GM19324 (cell line): ENCODE measurements at regions not wholly inside any gene's neighbourhood (a gene's known extent, or its start where the extent isn't known, plus 50 kb on each side); places are given as distances from the start of the nearest gene placed in this dataset.

Source experiments
- ATAC-seq: cut with Tn5 transposase; IDR thresholded peaks from one replicate; pipeline ENCODE4 v1.9.1; 2021; ENCODE audit warnings: mild to moderate bottlenecking, moderate library complexity; ENCODE audit not compliant: unreplicated experiment, low FRiP score

- no peak for ATAC-seq
Observed at GRCh38 chr7:46368871-46369270, 447.8 kb upstream of the IGFBP3 start.

- no peak for ATAC-seq
Observed at GRCh38 chr7:46366526-46366925, 445.5 kb upstream of the IGFBP3 start.

- ATAC-seq = no peak
Observed at GRCh38 chr7:46363688-46364087, 442.6 kb upstream of the IGFBP3 start.

- no peak for ATAC-seq
Observed at GRCh38 chr7:46360811-46361210, 439.7 kb upstream of the IGFBP3 start.

GRCh38 chr7:46360296-46360695, 439.2 kb upstream of the IGFBP3 start:
- no peak for ATAC-seq

- ATAC-seq = no peak
Observed at GRCh38 chr7:46357851-46358250, 436.8 kb upstream of the IGFBP3 start.

- ATAC-seq = no peak
Observed at GRCh38 chr7:46357290-46357689, 436.2 kb upstream of the IGFBP3 start.

GRCh38 chr7:46356371-46356770, 435.3 kb upstream of the IGFBP3 start:
- ATAC-seq = no peak

- no peak for ATAC-seq
Observed at GRCh38 chr7:46355331-46355730, 434.3 kb upstream of the IGFBP3 start.

GRCh38 chr7:46352004-46352954, 431.2 kb upstream of the IGFBP3 start:
- ATAC-seq = no peak

GRCh38 chr7:46349490-46349889, 428.4 kb upstream of the IGFBP3 start:
- no peak for ATAC-seq

- ATAC-seq = no peak
Observed at GRCh38 chr7:46344533-46344932, 423.5 kb upstream of the IGFBP3 start.

- ATAC-seq = no peak
Observed at GRCh38 chr7:46343802-46344201, 422.7 kb upstream of the IGFBP3 start.

- ATAC-seq = no peak
Observed at GRCh38 chr7:46322937-46323336, 401.9 kb upstream of the IGFBP3 start.

- ATAC-seq = no peak
Observed at GRCh38 chr7:46321556-46322205, 400.6 kb upstream of the IGFBP3 start.

- ATAC-seq = no peak
Observed at GRCh38 chr7:46320956-46321355, 399.9 kb upstream of the IGFBP3 start.

GRCh38 chr7:46319841-46320240, 398.8 kb upstream of the IGFBP3 start:
- no peak for ATAC-seq

- no peak for ATAC-seq
Observed at GRCh38 chr7:46318276-46318675, 397.2 kb upstream of the IGFBP3 start.

- ATAC-seq = no peak
Observed at GRCh38 chr7:46317256-46317655, 396.2 kb upstream of the IGFBP3 start.

GRCh38 chr7:46315891-46316290, 394.8 kb upstream of the IGFBP3 start:
- ATAC-seq = no peak

GRCh38 chr7:46301677-46302076, 380.6 kb upstream of the IGFBP3 start:
- no peak for ATAC-seq

GRCh38 chr7:46297515-46297914, 376.4 kb upstream of the IGFBP3 start:
- ATAC-seq = no peak
